A172 (cell line): ENCODE measurements at regions not wholly inside any gene's neighbourhood (a gene's known extent, or its start where the extent isn't known, plus 50 kb on each side); places are given as distances from the start of the nearest gene placed in this dataset.
A peak's percentile ranks its signal among the peaks of the same experiment; 100 is the strongest.

Source experiments
- DNase-seq: peaks from one replicate; pipeline ENCODE4 v3.0.0-alpha.2; 2015; ENCODE audit warnings: low spot score

DNA sequence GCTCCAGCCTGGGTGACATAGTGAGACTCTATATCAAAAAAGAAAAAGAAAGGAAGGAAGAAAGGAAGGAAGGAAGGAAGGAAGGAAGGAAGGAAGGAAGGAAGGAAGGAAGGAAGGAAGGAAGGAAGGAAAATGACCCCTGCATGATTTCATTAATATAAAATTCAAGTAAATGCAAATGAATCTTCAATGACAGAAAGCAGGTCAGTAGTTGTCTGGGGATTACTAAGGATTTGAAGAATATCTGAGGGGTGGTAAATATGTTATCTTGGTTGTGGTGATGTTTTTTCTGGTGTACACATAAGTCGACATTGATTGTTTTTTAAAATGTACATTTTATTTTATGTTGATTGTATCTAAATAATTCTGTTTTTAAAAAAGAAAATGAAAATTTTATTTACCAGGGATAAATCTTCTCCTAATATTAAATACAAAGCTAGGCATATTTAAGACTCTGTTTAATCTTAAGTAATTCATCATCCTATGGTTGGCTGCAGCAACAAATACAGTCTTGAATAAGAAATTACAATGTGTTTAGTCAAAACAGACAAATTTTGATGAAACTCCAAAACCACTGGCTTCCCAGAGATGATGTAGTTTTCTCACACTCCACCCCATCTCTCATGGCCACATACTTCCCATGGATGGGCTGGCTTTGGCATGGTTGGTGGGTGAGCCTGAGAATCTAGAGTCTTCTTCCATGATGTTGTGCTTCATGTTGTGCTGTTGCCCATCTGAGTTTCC, 314.7 kb upstream of the REG3G start:
- DNase-seq = no peak

DNA sequence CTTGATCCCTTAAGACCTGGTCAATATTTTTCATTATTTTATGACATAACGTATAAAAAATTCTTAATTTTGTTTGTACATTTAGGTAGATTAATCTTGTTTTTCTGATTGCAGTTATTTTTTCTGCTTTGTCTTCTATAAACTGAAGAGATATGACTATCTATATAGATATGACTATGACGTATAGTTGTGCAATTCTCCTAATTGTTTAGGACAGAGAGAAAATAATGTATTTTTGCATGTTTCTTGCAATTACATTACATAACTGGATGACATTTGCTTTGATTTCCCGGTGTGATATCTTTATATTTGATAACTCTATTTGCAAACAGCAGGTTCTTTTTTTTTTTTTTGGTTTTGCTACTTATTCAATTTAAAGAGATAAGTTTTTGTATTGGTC, 310.2 kb upstream of the REG3G start:
- no peak for DNase-seq

GRCh38 chr2:78718024-78718423, 307.5 kb upstream of the REG3G start:
- DNase-seq = peak; percentile 9

GRCh38 chr2:78718473-78718872, 307.0 kb upstream of the REG3G start:
- peak; percentile 53 for DNase-seq

GRCh38 chr2:78721355-78722033, 304.0 kb upstream of the REG3G start:
- DNase-seq = peak; percentile 12

GRCh38 chr2:78734221-78734620, 291.3 kb upstream of the REG3G start:
- DNase-seq = no peak

DNA sequence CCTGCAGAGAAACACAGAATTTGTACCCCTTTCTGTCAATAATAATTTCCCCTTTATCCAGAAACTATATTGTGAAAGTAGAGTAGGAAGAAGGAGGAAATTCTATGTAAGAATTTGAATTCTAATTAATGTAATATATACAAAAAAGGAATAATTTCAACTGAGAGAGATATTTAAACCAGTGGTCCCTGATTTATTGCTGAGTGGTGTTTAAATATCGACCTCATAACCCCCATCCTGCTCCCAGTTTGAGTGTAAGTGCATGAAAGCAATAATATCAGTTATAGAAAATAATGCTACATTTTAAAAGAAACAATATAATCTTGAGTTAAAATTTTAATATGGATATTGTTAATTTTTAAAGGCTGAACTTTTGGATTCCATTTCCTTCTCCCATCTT, 286.2 kb upstream of the REG3G start:
- no peak for DNase-seq

DNA sequence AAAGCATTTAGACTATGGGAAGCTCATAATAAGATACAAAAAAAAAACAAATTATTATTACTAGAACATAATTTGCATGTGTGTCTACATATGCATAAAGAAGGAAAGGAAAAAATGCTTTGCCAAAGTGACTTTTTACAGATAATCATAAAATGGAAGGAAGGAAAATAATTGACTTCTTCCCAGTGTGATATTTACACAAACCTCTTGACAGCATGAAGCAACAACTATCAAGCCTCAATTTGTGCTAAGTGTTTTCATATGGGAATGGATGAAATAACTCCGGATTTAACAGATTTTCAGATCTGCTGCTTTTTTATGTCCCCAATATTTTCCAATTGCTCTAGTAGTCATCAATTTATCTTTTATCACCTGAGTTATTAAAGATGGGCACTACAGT, 275.9 kb upstream of the REG3G start:
- DNase-seq = no peak

DNA sequence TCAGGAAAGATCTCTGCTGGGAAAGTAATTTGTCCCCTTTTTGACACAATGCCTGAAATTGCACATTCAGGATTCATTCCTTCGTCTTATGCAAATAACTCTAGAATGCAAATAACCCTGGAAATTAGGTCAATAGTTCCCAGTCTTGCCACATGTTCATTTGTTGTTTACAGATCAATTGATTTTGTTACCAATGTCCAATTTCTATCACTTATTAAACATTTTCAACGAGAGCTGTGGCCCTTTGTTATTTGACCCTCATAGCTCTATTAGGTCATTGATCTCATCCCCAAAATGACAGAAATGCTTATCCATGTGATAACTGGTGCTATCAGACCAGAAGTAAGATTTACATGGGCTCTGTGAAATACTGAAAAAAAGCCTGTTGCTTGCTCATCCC, 275.3 kb upstream of the REG3G start:
- DNase-seq = no peak

- DNase-seq = no peak
Measured at GRCh38 chr2:78754930-78755329, 270.6 kb upstream of the REG3G start.

DNA sequence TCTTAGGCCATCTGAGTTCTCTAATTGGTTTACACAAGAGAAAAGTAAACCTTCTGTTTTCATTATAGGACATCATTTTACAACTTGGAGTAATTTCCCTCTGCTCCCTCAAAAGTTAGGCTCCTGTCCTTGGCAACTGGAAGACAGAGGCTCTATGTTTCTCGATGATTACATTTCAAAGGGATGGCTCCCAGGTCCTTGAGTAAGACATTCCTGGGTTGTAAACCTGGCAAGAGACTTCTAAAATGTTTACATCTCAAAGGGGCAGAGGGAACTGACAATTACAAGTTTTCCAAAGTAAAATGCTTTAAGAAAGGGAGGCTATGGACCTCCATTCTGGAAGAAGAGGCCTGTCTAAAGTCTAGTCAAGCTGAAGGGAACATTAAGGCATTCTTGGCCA, 268.3 kb upstream of the REG3G start:
- DNase-seq = no peak

DNA sequence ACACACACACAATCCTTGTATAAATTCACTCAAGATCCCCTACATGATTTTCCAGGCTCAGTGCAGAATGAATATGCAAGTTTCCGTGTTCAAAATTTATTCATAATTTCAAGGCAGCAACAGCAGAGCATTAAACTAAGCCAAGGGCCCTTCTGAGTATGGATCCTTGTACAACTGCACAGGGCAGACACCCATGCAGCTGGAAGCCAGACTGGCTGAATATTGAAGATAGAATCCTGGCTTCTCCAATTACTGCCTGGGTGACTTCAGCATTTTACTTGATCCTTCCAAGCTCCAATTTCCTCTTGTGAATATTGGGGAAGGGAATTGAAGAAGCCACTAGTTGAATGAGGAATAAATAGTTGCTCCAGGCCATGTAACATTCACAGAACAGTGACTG, 267.9 kb upstream of the REG3G start:
- DNase-seq = no peak

DNA sequence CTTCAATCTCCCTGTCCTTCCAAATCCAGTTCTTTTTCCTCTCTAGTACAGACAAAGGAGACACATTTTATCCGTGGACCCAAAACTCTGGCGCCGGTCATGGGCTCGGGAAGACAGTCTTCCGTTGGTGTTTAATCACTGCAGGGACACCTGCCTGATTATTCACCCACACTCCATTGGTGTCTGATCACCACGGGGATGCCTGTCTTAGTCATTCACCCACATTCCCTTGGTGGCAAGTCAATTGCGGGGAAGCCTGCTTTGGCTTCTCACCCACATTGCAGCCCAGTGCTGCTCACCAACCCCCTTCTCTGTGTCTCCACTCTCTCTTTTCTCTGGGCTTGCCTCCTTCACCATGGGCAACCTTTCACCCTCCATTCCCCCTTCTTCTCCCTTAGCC, 266.7 kb upstream of the REG3G start:
- DNase-seq = peak; percentile 13

- no peak for DNase-seq
Measured at GRCh38 chr2:78766459-78766858, 259.0 kb upstream of the REG3G start.

GRCh38 chr2:78768016-78768415, 257.5 kb upstream of the REG3G start:
- DNase-seq = no peak

DNA sequence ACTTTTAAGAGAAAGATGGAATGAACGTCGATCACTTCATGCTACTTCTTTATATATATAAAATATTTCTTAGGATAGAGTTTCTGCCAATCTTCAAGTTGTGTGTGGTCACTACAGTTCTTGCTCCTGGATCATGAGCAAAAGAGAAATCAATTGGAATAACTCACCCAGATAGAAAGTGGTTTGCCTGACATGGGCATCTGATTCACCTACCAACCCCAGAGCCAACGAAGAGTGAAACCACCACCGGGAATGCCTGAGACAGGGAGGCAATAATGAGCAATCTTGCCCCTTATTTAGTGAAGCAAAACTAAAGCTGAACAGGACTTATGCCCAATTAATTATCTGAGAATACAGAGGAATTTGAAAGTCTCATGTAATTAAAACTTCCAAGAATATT, 250.2 kb upstream of the REG3G start:
- DNase-seq = no peak

GRCh38 chr2:78778756-78779510, 246.6 kb upstream of the REG3G start:
- no peak for DNase-seq

DNA sequence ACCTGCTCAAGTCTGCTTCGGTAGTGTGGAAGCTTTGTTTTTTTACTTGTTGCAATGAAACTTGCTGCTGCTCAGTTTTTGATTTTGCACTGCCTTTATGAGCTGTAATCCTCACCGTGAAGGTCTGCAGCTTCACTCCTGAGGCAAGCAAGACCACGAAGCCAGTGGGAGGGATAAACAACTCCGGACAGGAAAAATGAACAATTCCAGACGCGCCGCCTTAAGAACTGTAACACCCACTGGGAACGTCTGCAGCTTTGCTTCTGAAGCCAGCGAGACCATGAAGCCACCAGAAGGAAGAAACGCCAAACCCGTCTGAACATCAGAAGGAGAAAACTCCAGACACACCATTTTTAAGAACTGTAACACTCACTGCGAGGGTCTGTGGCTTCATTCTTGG, 245.7 kb upstream of the REG3G start:
- DNase-seq = no peak

GRCh38 chr2:78780256-78780655, 245.2 kb upstream of the REG3G start:
- no peak for DNase-seq

- DNase-seq = no peak
Measured at GRCh38 chr2:78780864-78781583, 244.5 kb upstream of the REG3G start.

DNA sequence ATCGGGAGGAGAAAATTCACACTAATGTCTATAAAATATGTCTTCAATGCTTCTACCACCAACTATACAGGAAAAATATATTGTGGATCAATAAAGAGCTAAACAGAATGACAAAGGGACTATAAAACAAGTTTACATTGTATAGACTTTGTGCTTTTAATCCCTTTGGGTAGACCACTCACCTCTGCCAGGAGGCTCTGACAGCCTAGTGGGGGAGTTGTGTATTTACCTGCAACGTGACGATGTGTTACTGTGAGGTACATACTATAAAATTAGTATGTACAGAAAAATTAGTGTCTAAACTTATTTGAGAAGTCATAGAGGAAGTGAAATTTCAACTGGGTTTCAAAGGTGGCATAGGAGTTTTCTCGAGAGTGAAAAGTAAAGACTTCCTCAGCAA, 243.3 kb upstream of the REG3G start:
- no peak for DNase-seq

DNA sequence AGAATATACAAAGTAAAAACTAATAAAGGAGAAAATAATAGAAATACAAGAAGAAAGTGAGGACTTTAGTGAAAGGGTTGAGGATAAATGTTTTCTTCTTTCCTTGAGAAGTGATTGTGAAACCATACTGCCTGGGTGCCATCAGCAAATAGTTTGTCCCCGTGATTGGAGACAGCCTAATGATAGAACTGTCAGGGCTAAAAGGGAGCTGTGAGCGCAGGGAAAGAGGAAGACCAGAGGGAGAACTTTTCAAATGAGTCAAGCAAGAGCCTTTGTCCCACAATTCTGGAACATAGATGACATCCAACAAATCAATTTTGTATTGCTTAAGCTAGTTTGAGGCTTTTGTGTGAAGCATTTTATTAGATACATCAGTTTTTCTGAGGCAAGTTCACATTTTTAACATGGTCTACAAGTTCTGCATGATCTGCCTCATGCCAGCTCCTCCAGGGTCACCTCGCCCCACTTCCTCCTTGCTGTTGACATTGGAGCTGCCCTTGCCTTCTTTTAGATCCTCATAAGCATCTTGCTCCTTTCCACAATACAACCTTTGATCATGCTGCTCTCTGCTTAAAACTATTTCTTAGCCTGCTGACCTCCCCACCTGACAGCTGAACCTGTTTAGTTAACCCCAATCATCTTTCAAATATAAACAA, 213.4 kb upstream of the REG3G start:
- no peak for DNase-seq
